Dendritic cell treated with granulocyte-macrophage colony-stimulating factor and Interleukin-4, amounts not matched to agents 40 ng/mL and 50 ng/mL, for 4 days (primary cell): ENCODE measurements at regions not wholly inside any gene's neighbourhood (a gene's known extent, or its start where the extent isn't known, plus 50 kb on each side); places are given as distances from the start of the nearest gene placed in this dataset.
"Not testable (repeated sequence)": the region's sequence is repeated elsewhere in the genome, so short reads cannot be mapped to it uniquely, and the experiment has no call there.

Source experiments
- H3K27ac Mint-ChIP-seq: one replicate; pipeline ENCODE4 v1.8.0; 2022; ENCODE audit warnings: mild to moderate bottlenecking, mixed read lengths
- H3K27me3 Mint-ChIP-seq: one replicate; pipeline ENCODE4 v1.8.0; 2022; ENCODE audit warnings: mild to moderate bottlenecking, mixed read lengths
- H3K36me3 Mint-ChIP-seq: one replicate; pipeline ENCODE4 v1.8.0; 2022; ENCODE audit warnings: low read depth, mixed read lengths
- H3K4me1 Mint-ChIP-seq: one replicate; pipeline ENCODE4 v1.8.0; 2022; ENCODE audit warnings: low read depth, mixed read lengths
- H3K4me3 Mint-ChIP-seq: one replicate; pipeline ENCODE4 v1.8.0; 2022; ENCODE audit warnings: mild to moderate bottlenecking, moderate library complexity, mixed read lengths
- H3K9me3 Mint-ChIP-seq: one replicate; pipeline ENCODE4 v1.8.0; 2022; ENCODE audit warnings: mixed read lengths
- intact Hi-C: fragments of 100-400 bp; cut with micrococcal nuclease; formaldehyde crosslinking; loops from one replicate; pipeline ENCODE4 v1.15.0; 2022

- peaks cover 5% of the 10 kb centered on the region for H3K9me3 Mint-ChIP-seq
- no peaks in the 10 kb centered on the region for H3K4me1 Mint-ChIP-seq
- no peak overlapping the region for H3K27ac Mint-ChIP-seq
- intact Hi-C loops = no loop called here
- H3K36me3 Mint-ChIP-seq = no peaks in the 10 kb centered on the region
- no peak overlapping the region for H3K4me3 Mint-ChIP-seq
- H3K27me3 Mint-ChIP-seq = no peaks in the 10 kb centered on the region
These were observed 344.1 kb downstream of the SH2D1A start for GRCh38 chrX:124690495-124690894.

- H3K9me3 Mint-ChIP-seq = no peaks in the 10 kb centered on the region
- intact Hi-C loops = no loop called here
- no peaks in the 10 kb centered on the region for H3K27me3 Mint-ChIP-seq
- H3K36me3 Mint-ChIP-seq = no peaks in the 10 kb centered on the region
- H3K27ac Mint-ChIP-seq = no peak overlapping the region
- no peak overlapping the region for H3K4me3 Mint-ChIP-seq
- no peaks in the 10 kb centered on the region for H3K4me1 Mint-ChIP-seq
These were observed 353.5 kb downstream of the SH2D1A start for GRCh38 chrX:124699876-124700275.

GRCh38 chrX:124717537-124717936, 371.2 kb downstream of the SH2D1A start:
- Mint-ChIP-seq H3K27me3 (no peaks in the 10 kb centered on the region), H3K4me1 (no peaks in the 10 kb centered on the region), H3K36me3 (no peaks in the 10 kb centered on the region), H3K27ac (no peak overlapping the region), H3K9me3 (no peaks in the 10 kb centered on the region), H3K4me3 (no peak overlapping the region)
- intact Hi-C loops = no loop called here

- intact Hi-C loops = no loop called here
- H3K9me3 Mint-ChIP-seq = peaks cover 7% of the 10 kb centered on the region
- H3K4me3 Mint-ChIP-seq = no peak overlapping the region
- H3K27ac Mint-ChIP-seq = no peak overlapping the region
- H3K4me1 Mint-ChIP-seq = no peaks in the 10 kb centered on the region
- H3K36me3 Mint-ChIP-seq = no peaks in the 10 kb centered on the region
- H3K27me3 Mint-ChIP-seq = no peaks in the 10 kb centered on the region
These were observed 372.7 kb downstream of the SH2D1A start for GRCh38 chrX:124719060-124719459.

GRCh38 chrX:124720532-124720931, 374.2 kb downstream of the SH2D1A start:
- Mint-ChIP-seq H3K36me3 (no peaks in the 10 kb centered on the region), H3K4me3 (no peak overlapping the region), H3K27me3 (no peaks in the 10 kb centered on the region), H3K27ac (no peak overlapping the region), H3K4me1 (no peaks in the 10 kb centered on the region), H3K9me3 (peaks cover 7% of the 10 kb centered on the region)
- intact Hi-C loops = no loop called here

- Mint-ChIP-seq H3K36me3 (no peaks in the 10 kb centered on the region), H3K4me1 (no peaks in the 10 kb centered on the region), H3K27ac (no peak overlapping the region)
These were observed 379.1 kb downstream of the SH2D1A start for GRCh38 chrX:124725502-124725901.

GRCh38 chrX:124726292-124726691, 379.9 kb downstream of the SH2D1A start:
- no peaks in the 10 kb centered on the region for H3K36me3 Mint-ChIP-seq

More at GRCh38 chrX:124725502-124725901, 379.1 kb downstream of the SH2D1A start:
- H3K9me3 Mint-ChIP-seq = peaks cover 7% of the 10 kb centered on the region
- intact Hi-C loops = no loop called here
- no peaks in the 10 kb centered on the region for H3K27me3 Mint-ChIP-seq
- H3K4me3 Mint-ChIP-seq = no peak overlapping the region

GRCh38 chrX:124726881-124727280, 380.5 kb downstream of the SH2D1A start:
- intact Hi-C loops = no loop called here
- H3K36me3 Mint-ChIP-seq = no peaks in the 10 kb centered on the region
- no peak overlapping the region for H3K27ac Mint-ChIP-seq
- no peaks in the 10 kb centered on the region for H3K27me3 Mint-ChIP-seq
- no peak overlapping the region for H3K4me3 Mint-ChIP-seq
- peaks cover 7% of the 10 kb centered on the region for H3K9me3 Mint-ChIP-seq
- H3K4me1 Mint-ChIP-seq = no peaks in the 10 kb centered on the region

More at GRCh38 chrX:124726292-124726691, 379.9 kb downstream of the SH2D1A start:
- Mint-ChIP-seq H3K27ac (no peak overlapping the region), H3K4me3 (no peak overlapping the region), H3K9me3 (peaks cover 7% of the 10 kb centered on the region), H3K27me3 (no peaks in the 10 kb centered on the region), H3K4me1 (no peaks in the 10 kb centered on the region)
- intact Hi-C loops = no loop called here

GRCh38 chrX:124736553-124737270, 390.3 kb downstream of the SH2D1A start:
- H3K4me3 Mint-ChIP-seq = no peak overlapping the region
- H3K9me3 Mint-ChIP-seq = no peaks in the 10 kb centered on the region
- no peaks in the 10 kb centered on the region for H3K27me3 Mint-ChIP-seq
- no peaks in the 10 kb centered on the region for H3K4me1 Mint-ChIP-seq
- no peaks in the 10 kb centered on the region for H3K36me3 Mint-ChIP-seq
- intact Hi-C loops = no loop called here
- H3K27ac Mint-ChIP-seq = no peak overlapping the region

- Mint-ChIP-seq H3K4me3 (no peak overlapping the region), H3K9me3 (no peaks in the 10 kb centered on the region), H3K36me3 (no peaks in the 10 kb centered on the region), H3K27me3 (no peaks in the 10 kb centered on the region), H3K4me1 (no peaks in the 10 kb centered on the region), H3K27ac (no peak overlapping the region)
- intact Hi-C loops = no loop called here
These were observed 391.4 kb downstream of the SH2D1A start for GRCh38 chrX:124737771-124738170.

GRCh38 chrX:124747295-124747694, 400.9 kb downstream of the SH2D1A start:
- intact Hi-C loops = no loop called here
- no peak overlapping the region for H3K27ac Mint-ChIP-seq
- no peaks in the 10 kb centered on the region for H3K27me3 Mint-ChIP-seq
- H3K4me3 Mint-ChIP-seq = no peak overlapping the region
- H3K9me3 Mint-ChIP-seq = no peaks in the 10 kb centered on the region
- H3K4me1 Mint-ChIP-seq = no peaks in the 10 kb centered on the region
- H3K36me3 Mint-ChIP-seq = no peaks in the 10 kb centered on the region

GRCh38 chrX:124764354-124764753, 418.0 kb downstream of the SH2D1A start:
- H3K27ac Mint-ChIP-seq = no peak overlapping the region
- H3K27me3 Mint-ChIP-seq = no peaks in the 10 kb centered on the region
- no peaks in the 10 kb centered on the region for H3K9me3 Mint-ChIP-seq
- intact Hi-C loops = no loop called here
- no peak overlapping the region for H3K4me3 Mint-ChIP-seq
- no peaks in the 10 kb centered on the region for H3K4me1 Mint-ChIP-seq
- no peaks in the 10 kb centered on the region for H3K36me3 Mint-ChIP-seq

- no peaks in the 10 kb centered on the region for H3K9me3 Mint-ChIP-seq
- intact Hi-C loops = no loop called here
- no peak overlapping the region for H3K4me3 Mint-ChIP-seq
- H3K27ac Mint-ChIP-seq = no peak overlapping the region
- H3K27me3 Mint-ChIP-seq = no peaks in the 10 kb centered on the region
- no peaks in the 10 kb centered on the region for H3K4me1 Mint-ChIP-seq
- no peaks in the 10 kb centered on the region for H3K36me3 Mint-ChIP-seq
These were observed 422.8 kb downstream of the SH2D1A start for GRCh38 chrX:124769166-124769565.

GRCh38 chrX:124771292-124771691, 424.9 kb downstream of the SH2D1A start:
- H3K4me3 Mint-ChIP-seq = no peak overlapping the region
- H3K9me3 Mint-ChIP-seq = no peaks in the 10 kb centered on the region
- intact Hi-C loops = no loop called here
- no peak overlapping the region for H3K27ac Mint-ChIP-seq
- H3K27me3 Mint-ChIP-seq = no peaks in the 10 kb centered on the region
- H3K36me3 Mint-ChIP-seq = no peaks in the 10 kb centered on the region
- H3K4me1 Mint-ChIP-seq = no peaks in the 10 kb centered on the region

- H3K27me3 Mint-ChIP-seq, H3K4me1 Mint-ChIP-seq, H3K4me3 Mint-ChIP-seq, H3K36me3 Mint-ChIP-seq, intact Hi-C loops, H3K27ac Mint-ChIP-seq: not testable (repeated sequence)
- H3K9me3 Mint-ChIP-seq = peaks cover 15% of the 10 kb centered on the region
These were observed 441.9 kb downstream of the SH2D1A start for GRCh38 chrX:124788253-124788652.
